SU-DHL-6 (cell line): ENCODE measurements at regions not wholly inside any gene's neighbourhood (a gene's known extent, or its start where the extent isn't known, plus 50 kb on each side); places are given as distances from the start of the nearest gene placed in this dataset.

Source experiments
- H2AFZ ChIP-seq: fragments of 200-600 bp; sonication (generic); 2 replicates; pipeline ENCODE4 v1.6.1; 2014; ENCODE audit warnings: low read depth, mild to moderate bottlenecking, moderate library complexity, mixed read lengths, antibody characterized with exemption, low read length; ENCODE audit not compliant: severe bottlenecking
- H3F3A ChIP-seq: fragments of 200-600 bp; shearing (Covaris generic); 2 replicates; pipeline ENCODE4 v1.6.0; 2016; ENCODE audit warnings: antibody characterized with exemption, mild to moderate bottlenecking; ENCODE audit not compliant: insufficient read depth
- H3K27ac ChIP-seq: fragments of 200-600 bp; sonication (generic); 2 replicates; pipeline ENCODE4 v1.5.1; 2016; ENCODE audit warnings: low read depth, mild to moderate bottlenecking, low read length, moderate library complexity, mixed read lengths
- H3K27me3 ChIP-seq: fragments of 200-600 bp; sonication (generic), shearing (Covaris generic); 2 replicates; pipeline ENCODE4 v1.6.0; 2014; ENCODE audit warnings: mild to moderate bottlenecking, low read length
- H3K36me3 ChIP-seq: fragments of 200-600 bp; sonication (generic); 2 replicates; pipeline ENCODE4 v1.6.1; 2014; ENCODE audit warnings: mild to moderate bottlenecking, low read length, mixed read lengths
- H3K4me2 ChIP-seq: fragments of 300-600, 200-600 bp; shearing (Covaris generic), sonication (generic); 2 replicates; pipeline ENCODE4 v1.6.0; 2014; ENCODE audit warnings: low read length, low read depth, mild to moderate bottlenecking; ENCODE audit not compliant: poor library complexity, severe bottlenecking
- H3K4me3 ChIP-seq: fragments of 200-600 bp; sonication (generic); 2 replicates; pipeline ENCODE4 v1.5.1; 2014; ENCODE audit warnings: antibody characterized with exemption, low read length, mild to moderate bottlenecking, mixed read lengths; ENCODE audit not compliant: insufficient read depth, poor library complexity, severe bottlenecking
- H3K79me2 ChIP-seq: fragments of 200-600 bp; sonication (generic); 2 replicates; pipeline ENCODE4 v1.6.1; 2014; ENCODE audit warnings: mild to moderate bottlenecking, low read length, moderate library complexity; ENCODE audit not compliant: insufficient read depth
- H3K9ac ChIP-seq: fragments of 200-600 bp; sonication (generic); 2 replicates; pipeline ENCODE4 v1.7.0; 2014; ENCODE audit warnings: mild to moderate bottlenecking, low read length
- H3K9me2 ChIP-seq: fragments of 200-600 bp; sonication (generic); replicated peaks from 2 replicates; pipeline ENCODE4 v1.6.1; 2014; ENCODE audit warnings: low read length; ENCODE audit not compliant: insufficient read depth
- H3K9me3 ChIP-seq: fragments of 200-600 bp; sonication (generic); 2 replicates; pipeline ENCODE4 v1.6.1; 2014; ENCODE audit warnings: low read length, mixed read lengths; ENCODE audit not compliant: insufficient read depth
- H4K20me1 ChIP-seq: fragments of 200-600 bp; sonication (generic); 2 replicates; pipeline ENCODE4 v1.6.1; 2014; ENCODE audit warnings: low read depth, mild to moderate bottlenecking, antibody characterized with exemption, low read length, moderate library complexity, mixed read lengths
- EZH2phosphoT487 ChIP-seq: fragments of 200-600 bp; sonication (generic), shearing (Covaris generic); conservative IDR thresholded peaks from 2 replicates; pipeline ENCODE4 v1.6.1; 2018; ENCODE audit warnings: mild to moderate bottlenecking, antibody characterized with exemption, low read length, moderate library complexity, mixed read lengths
- TF ChIP-seq, protein P1 (sequence below): fragments of 200-600 bp; sonication (generic); IDR thresholded peaks from one replicate; pipeline ENCODE4 v1.5.1; 2017; ENCODE audit warnings: antibody characterized with exemption, mild to moderate bottlenecking, low read length, moderate library complexity; ENCODE audit not compliant: insufficient read depth, poor library complexity, severe bottlenecking

DNA sequence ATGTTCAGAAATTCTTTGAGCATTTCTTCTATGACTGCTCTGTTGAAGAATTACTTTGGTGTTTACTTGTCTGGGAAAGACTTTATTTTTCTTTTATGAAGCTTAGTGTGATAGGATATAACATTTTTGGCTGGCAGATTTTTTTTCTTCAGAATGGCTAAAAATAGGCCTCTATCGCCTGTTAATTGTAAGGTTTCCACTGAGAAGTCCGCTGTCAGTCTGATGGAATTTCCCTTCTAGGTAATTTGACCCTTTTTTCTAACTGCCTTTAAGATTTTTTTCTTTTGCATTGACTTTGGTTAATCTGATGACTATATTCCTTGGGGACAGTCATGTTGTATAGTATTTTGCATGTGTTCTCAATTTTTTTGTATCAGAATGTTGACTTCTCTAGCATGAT is 590.7 kb downstream of the ADCYAP1 start:
- Histone ChIP-seq H3K27ac (no peak overlapping the region), H3F3A (no peaks in the 10 kb centered on the region), H3K79me2 (no peaks in the 10 kb centered on the region), H3K4me2 (no peak overlapping the region), H3K9me3 (no peaks in the 10 kb centered on the region), H3K27me3 (no peaks in the 10 kb centered on the region), H2AFZ (no peak overlapping the region), H4K20me1 (no peaks in the 10 kb centered on the region), H3K9ac (no peak overlapping the region), H3K9me2 (no peaks in the 10 kb centered on the region), H3K36me3 (no peaks in the 10 kb centered on the region), H3K4me3 (no peak overlapping the region)
- TF ChIP-seq EZH2phosphoT487: no peak
- TF ChIP-seq, protein P1, sequence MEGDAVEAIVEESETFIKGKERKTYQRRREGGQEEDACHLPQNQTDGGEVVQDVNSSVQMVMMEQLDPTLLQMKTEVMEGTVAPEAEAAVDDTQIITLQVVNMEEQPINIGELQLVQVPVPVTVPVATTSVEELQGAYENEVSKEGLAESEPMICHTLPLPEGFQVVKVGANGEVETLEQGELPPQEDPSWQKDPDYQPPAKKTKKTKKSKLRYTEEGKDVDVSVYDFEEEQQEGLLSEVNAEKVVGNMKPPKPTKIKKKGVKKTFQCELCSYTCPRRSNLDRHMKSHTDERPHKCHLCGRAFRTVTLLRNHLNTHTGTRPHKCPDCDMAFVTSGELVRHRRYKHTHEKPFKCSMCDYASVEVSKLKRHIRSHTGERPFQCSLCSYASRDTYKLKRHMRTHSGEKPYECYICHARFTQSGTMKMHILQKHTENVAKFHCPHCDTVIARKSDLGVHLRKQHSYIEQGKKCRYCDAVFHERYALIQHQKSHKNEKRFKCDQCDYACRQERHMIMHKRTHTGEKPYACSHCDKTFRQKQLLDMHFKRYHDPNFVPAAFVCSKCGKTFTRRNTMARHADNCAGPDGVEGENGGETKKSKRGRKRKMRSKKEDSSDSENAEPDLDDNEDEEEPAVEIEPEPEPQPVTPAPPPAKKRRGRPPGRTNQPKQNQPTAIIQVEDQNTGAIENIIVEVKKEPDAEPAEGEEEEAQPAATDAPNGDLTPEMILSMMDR: no peak

DNA sequence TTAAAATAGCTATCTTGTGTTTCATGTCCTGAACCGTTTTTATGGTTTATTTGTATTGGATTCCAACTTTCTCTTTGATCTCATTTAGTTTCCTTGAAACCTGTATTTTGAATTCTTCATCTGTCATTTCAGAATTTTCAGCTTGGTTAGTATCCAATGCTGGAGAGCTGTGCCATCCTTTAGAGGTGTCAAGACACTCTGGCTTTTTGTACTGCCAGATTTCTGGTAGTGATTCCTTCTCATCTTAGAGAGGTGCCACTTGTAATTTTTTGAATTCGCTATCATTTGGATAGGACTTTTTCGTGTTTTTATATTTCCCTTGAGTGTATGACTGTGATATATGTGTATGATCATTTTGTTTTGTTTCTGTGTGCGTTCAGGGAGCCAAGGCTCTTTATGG is 591.4 kb downstream of the ADCYAP1 start:
- Histone ChIP-seq H2AFZ (no peak overlapping the region), H3F3A (no peaks in the 10 kb centered on the region), H4K20me1 (no peaks in the 10 kb centered on the region), H3K9me2 (no peaks in the 10 kb centered on the region), H3K9ac (no peak overlapping the region), H3K27me3 (no peaks in the 10 kb centered on the region), H3K36me3 (no peaks in the 10 kb centered on the region), H3K4me2 (no peak overlapping the region), H3K9me3 (no peaks in the 10 kb centered on the region), H3K4me3 (no peak overlapping the region), H3K27ac (no peak overlapping the region), H3K79me2 (no peaks in the 10 kb centered on the region)
- TF ChIP-seq, protein P1: no peak
- TF ChIP-seq EZH2phosphoT487: no peak

DNA sequence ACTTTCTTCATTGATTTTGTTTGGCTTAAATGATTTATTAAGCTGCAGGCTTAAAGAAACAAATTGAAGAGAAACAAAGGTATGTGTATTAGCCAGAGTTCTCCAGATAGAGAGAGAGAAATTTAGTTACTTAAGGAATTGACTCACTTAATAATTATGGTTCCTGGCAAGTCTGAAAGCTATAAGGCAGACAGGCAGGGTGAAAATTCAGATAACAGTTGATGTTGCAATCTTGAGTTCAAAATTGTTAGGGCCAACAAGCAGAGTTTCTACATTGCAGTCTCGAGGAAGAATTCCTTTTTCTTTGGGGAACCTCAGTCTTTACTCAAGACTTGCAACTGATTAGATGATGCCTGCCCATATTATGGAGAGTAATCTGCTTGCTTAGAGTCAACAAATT is 593.5 kb downstream of the ADCYAP1 start:
- Histone ChIP-seq H3K4me3 (no peak overlapping the region), H3K36me3 (no peaks in the 10 kb centered on the region), H3K9me3 (no peaks in the 10 kb centered on the region), H4K20me1 (no peaks in the 10 kb centered on the region), H3K9ac (no peak overlapping the region), H3K9me2 (no peaks in the 10 kb centered on the region), H3K4me2 (no peak overlapping the region), H2AFZ (no peak overlapping the region), H3K79me2 (no peaks in the 10 kb centered on the region), H3K27ac (no peak overlapping the region), H3K27me3 (no peaks in the 10 kb centered on the region), H3F3A (no peaks in the 10 kb centered on the region)
- TF ChIP-seq, protein P1: no peak
- TF ChIP-seq EZH2phosphoT487: no peak

DNA sequence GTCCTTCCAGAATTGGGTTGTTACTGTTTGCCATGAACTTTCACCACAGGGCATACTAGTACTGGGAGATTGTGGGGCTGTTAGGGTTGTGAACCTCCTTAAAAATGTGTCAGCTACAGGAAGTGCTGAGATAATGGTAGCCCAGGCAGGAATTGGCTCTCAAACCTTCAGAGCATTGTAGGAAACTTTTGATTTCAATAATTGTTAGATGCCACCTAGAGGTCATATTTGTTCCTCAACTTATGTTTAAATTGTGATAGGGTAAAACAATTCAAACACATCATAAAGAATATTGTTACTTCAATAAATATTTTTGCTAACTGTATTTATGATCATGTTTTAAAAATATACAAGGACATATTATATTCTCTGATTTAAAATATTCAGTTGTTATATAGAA is 594.6 kb downstream of the ADCYAP1 start:
- H3K4me2 ChIP-seq: no peak overlapping the region
- no peaks in the 10 kb centered on the region for H3K9me3 ChIP-seq
- no peaks in the 10 kb centered on the region for H3K27me3 ChIP-seq
- H3K4me3 ChIP-seq: no peak overlapping the region
- no peaks in the 10 kb centered on the region for H3K36me3 ChIP-seq
- no peaks in the 10 kb centered on the region for H3F3A ChIP-seq
- no peak overlapping the region for H2AFZ ChIP-seq
- no peak overlapping the region for H3K27ac ChIP-seq
- TF ChIP-seq, protein P1: no peak
- TF ChIP-seq EZH2phosphoT487: no peak
- no peaks in the 10 kb centered on the region for H3K9me2 ChIP-seq
- no peaks in the 10 kb centered on the region for H4K20me1 ChIP-seq
- H3K79me2 ChIP-seq: no peaks in the 10 kb centered on the region
- no peak overlapping the region for H3K9ac ChIP-seq
